Fibroblast of skin of back (primary cell): ENCODE measurements at regions not wholly inside any gene's neighbourhood (a gene's known extent, or its start where the extent isn't known, plus 50 kb on each side); places are given as distances from the start of the nearest gene placed in this dataset.
"Not testable (repeated sequence)": the region's sequence is repeated elsewhere in the genome, so short reads cannot be mapped to it uniquely, and the experiment has no call there.

Experiments used
- DNase-seq: peaks from one replicate; pipeline ENCODE4 v3.0.0-alpha.2; 2013

GRCh38 chr17:22044706-22045246, 352.5 kb downstream of the KCNJ18 start:
- not testable (repeated sequence) for DNase-seq

GRCh38 chr17:22047521-22047920, 355.2 kb downstream of the KCNJ18 start:
- not testable (repeated sequence) for DNase-seq

GRCh38 chr17:22048226-22048625, 355.9 kb downstream of the KCNJ18 start:
- not testable (repeated sequence) for DNase-seq

- not testable (repeated sequence) for DNase-seq
These were observed 358.4 kb downstream of the KCNJ18 start for GRCh38 chr17:22050766-22051165.

- DNase-seq = not testable (repeated sequence)
These were observed 360.4 kb downstream of the KCNJ18 start for GRCh38 chr17:22052715-22053114.

GRCh38 chr17:22056566-22056965, 364.2 kb downstream of the KCNJ18 start:
- DNase-seq = not testable (repeated sequence)

GRCh38 chr17:22075918-22076317, 383.6 kb downstream of the KCNJ18 start:
- not testable (repeated sequence) for DNase-seq

- not testable (repeated sequence) for DNase-seq
These were observed 396.3 kb downstream of the KCNJ18 start for GRCh38 chr17:22088589-22088988.

GRCh38 chr17:22090263-22090935, 398.1 kb downstream of the KCNJ18 start:
- no peak for DNase-seq

- DNase-seq = not testable (repeated sequence)
These were observed 398.8 kb downstream of the KCNJ18 start for GRCh38 chr17:22091041-22091679.

- not testable (repeated sequence) for DNase-seq
These were observed 399.5 kb downstream of the KCNJ18 start for GRCh38 chr17:22091840-22092239.

- not testable (repeated sequence) for DNase-seq
These were observed 403.1 kb downstream of the KCNJ18 start for GRCh38 chr17:22095414-22095813.

GRCh38 chr17:22099633-22100032, 407.3 kb downstream of the KCNJ18 start:
- DNase-seq = not testable (repeated sequence)

- no peak for DNase-seq
These were observed 409.9 kb downstream of the KCNJ18 start for GRCh38 chr17:22102177-22102576.

GRCh38 chr17:22116720-22117119, 424.4 kb downstream of the KCNJ18 start:
- DNase-seq = not testable (repeated sequence)

- DNase-seq = not testable (repeated sequence)
These were observed 425.1 kb downstream of the KCNJ18 start for GRCh38 chr17:22117401-22117800.

- not testable (repeated sequence) for DNase-seq
These were observed 426.7 kb downstream of the KCNJ18 start for GRCh38 chr17:22119016-22119415.

- DNase-seq = not testable (repeated sequence)
These were observed 427.4 kb downstream of the KCNJ18 start for GRCh38 chr17:22119751-22120150.

- DNase-seq = no peak
These were observed 431.4 kb downstream of the KCNJ18 start for GRCh38 chr17:22123536-22124281.

- no peak for DNase-seq
These were observed 435.8 kb downstream of the KCNJ18 start for GRCh38 chr17:22128171-22128570.

GRCh38 chr17:22128723-22129122, 436.4 kb downstream of the KCNJ18 start:
- DNase-seq = no peak

GRCh38 chr17:22129920-22130319, 437.6 kb downstream of the KCNJ18 start:
- not testable (repeated sequence) for DNase-seq

GRCh38 chr17:22131740-22132139, 439.4 kb downstream of the KCNJ18 start:
- DNase-seq = no peak
